BJ (cell line): ENCODE measurements at regions not wholly inside any gene's neighbourhood (a gene's known extent, or its start where the extent isn't known, plus 50 kb on each side); places are given as distances from the start of the nearest gene placed in this dataset.

Source experiments
- CTCF ChIA-PET: fragments of 350-600 bp; formaldehyde crosslinking; extraction: SDS; loops from one replicate; lab custom pipeline; 2021; ENCODE audit warnings: antibody characterized with exemption, inconsistent platforms; lab: Yijun Ruan, JAX
- POLR2A ChIA-PET: fragments of 300-600 bp; sonication (Branson Sonifier 250); formaldehyde crosslinking; extraction: SDS; loops from one replicate; lab custom pipeline; 2021; ENCODE audit warnings: antibody characterized with exemption; lab: Charles Lee
- DNase-seq: peaks from one replicate; pipeline ENCODE4 v3.0.0-alpha.2; 2011; ENCODE audit warnings: low read depth
- H3K27me3 ChIP-seq: 2 replicates; pipeline ENCODE4 v1.6.0; 2011; ENCODE audit warnings: low read length; ENCODE audit not compliant: control insufficient read depth, insufficient read depth
- H3K36me3 ChIP-seq: 2 replicates; pipeline ENCODE4 v1.5.1; 2011; ENCODE audit warnings: low read length; ENCODE audit not compliant: control insufficient read depth, insufficient read depth
- H3K4me3 ChIP-seq: 2 replicates; pipeline ENCODE4 v1.5.1; 2011; ENCODE audit warnings: low read depth, mild to moderate bottlenecking, control low read depth, low read length
- CTCF ChIP-seq: IDR thresholded peaks from 2 replicates; pipeline ENCODE4 v1.5.1; 2011; ENCODE audit warnings: low read depth, mild to moderate bottlenecking, control low read depth, inconsistent platforms, low read length, moderate library complexity; ENCODE audit not compliant: insufficient read depth

GRCh38 chr3:76415384-76415783, 624.5 kb upstream of the ROBO2 start:
- no peak for TF ChIP-seq CTCF
- ChIA-PET POLR2A (no interaction called here), CTCF (no interaction called here)
- Histone ChIP-seq H3K4me3 (no peak overlapping the region), H3K36me3 (no peaks in the 10 kb centered on the region), H3K27me3 (no peaks in the 10 kb centered on the region)
- DNase-seq = no peak

- no peaks in the 10 kb centered on the region for H3K36me3 ChIP-seq
- DNase-seq = no peak
- no peak overlapping the region for H3K4me3 ChIP-seq
- CTCF ChIA-PET = interaction anchor here (0.9 kb wide), 1 partner anchor 13 kb away, joined by 3 read pairs; no protein-coding TSS in a partner anchor
- no peak for TF ChIP-seq CTCF
- no peaks in the 10 kb centered on the region for H3K27me3 ChIP-seq
- POLR2A ChIA-PET = no interaction called here
Measured at GRCh38 chr3:76429581-76430177, 610.2 kb upstream of the ROBO2 start.

- no peaks in the 10 kb centered on the region for H3K27me3 ChIP-seq
- ChIA-PET POLR2A (no interaction called here), CTCF (no interaction called here)
- DNase-seq = no peak
- no peak for TF ChIP-seq CTCF
- no peak overlapping the region for H3K4me3 ChIP-seq
- H3K36me3 ChIP-seq = no peaks in the 10 kb centered on the region
Measured at GRCh38 chr3:76432396-76432795, 607.5 kb upstream of the ROBO2 start.

- no peak for DNase-seq
- no peak for TF ChIP-seq CTCF
- no peaks in the 10 kb centered on the region for H3K27me3 ChIP-seq
- ChIA-PET POLR2A (no interaction called here), CTCF (no interaction called here)
- no peak overlapping the region for H3K4me3 ChIP-seq
- H3K36me3 ChIP-seq = no peaks in the 10 kb centered on the region
Measured at GRCh38 chr3:76436894-76437293, 603.0 kb upstream of the ROBO2 start.

- CTCF ChIA-PET = no interaction called here
- POLR2A ChIA-PET = no interaction called here
- Histone ChIP-seq H3K4me3 (no peak overlapping the region), H3K27me3 (no peaks in the 10 kb centered on the region), H3K36me3 (no peaks in the 10 kb centered on the region)
- DNase-seq = no peak
- no peak for TF ChIP-seq CTCF
Measured at GRCh38 chr3:76438971-76439370, 600.9 kb upstream of the ROBO2 start.
